HG03565 (cell line): ENCODE measurements at regions not wholly inside any gene's neighbourhood (a gene's known extent, or its start where the extent isn't known, plus 50 kb on each side); places are given as distances from the start of the nearest gene placed in this dataset.

Source experiments
- ATAC-seq: cut with Tn5 transposase; IDR thresholded peaks from one replicate; pipeline ENCODE4 v1.9.1; 2021; ENCODE audit warnings: mild to moderate bottlenecking, moderate library complexity; ENCODE audit not compliant: unreplicated experiment

- no peak for ATAC-seq
Measured at GRCh38 chr14:86675059-86675458, 1145.1 kb downstream of the FLRT2 start.

GRCh38 chr14:86673523-86673969 lies 1143.6 kb downstream of the FLRT2 start:
- no peak for ATAC-seq

- no peak for ATAC-seq
Measured at GRCh38 chr14:86672080-86672479, 1142.1 kb downstream of the FLRT2 start.

GRCh38 chr14:86665975-86666374 lies 1136.0 kb downstream of the FLRT2 start:
- no peak for ATAC-seq

GRCh38 chr14:86662334-86662733 lies 1132.4 kb downstream of the FLRT2 start:
- ATAC-seq, result no peak

GRCh38 chr14:86654558-86655184 lies 1124.7 kb downstream of the FLRT2 start:
- no peak for ATAC-seq

- ATAC-seq, result no peak
Measured at GRCh38 chr14:86652526-86652925, 1122.6 kb downstream of the FLRT2 start.

GRCh38 chr14:86646696-86647690 lies 1117.0 kb downstream of the FLRT2 start:
- ATAC-seq, result no peak

- ATAC-seq, result no peak
Measured at GRCh38 chr14:86646125-86646524, 1116.2 kb downstream of the FLRT2 start.

- ATAC-seq, result no peak
Measured at GRCh38 chr14:86641310-86641709, 1111.4 kb downstream of the FLRT2 start.

GRCh38 chr14:86640288-86640687 lies 1110.3 kb downstream of the FLRT2 start:
- ATAC-seq, result no peak

- no peak for ATAC-seq
Measured at GRCh38 chr14:86639666-86640065, 1109.7 kb downstream of the FLRT2 start.

GRCh38 chr14:86639146-86639545 lies 1109.2 kb downstream of the FLRT2 start:
- no peak for ATAC-seq

- no peak for ATAC-seq
Measured at GRCh38 chr14:86627080-86627479, 1097.1 kb downstream of the FLRT2 start.

- ATAC-seq, result no peak
Measured at GRCh38 chr14:86626530-86626929, 1096.6 kb downstream of the FLRT2 start.

GRCh38 chr14:86625637-86626036 lies 1095.7 kb downstream of the FLRT2 start:
- no peak for ATAC-seq

GRCh38 chr14:86619726-86620125 lies 1089.8 kb downstream of the FLRT2 start:
- ATAC-seq, result no peak

GRCh38 chr14:86613786-86614185 lies 1083.8 kb downstream of the FLRT2 start:
- no peak for ATAC-seq

GRCh38 chr14:86613126-86613525 lies 1083.2 kb downstream of the FLRT2 start:
- ATAC-seq, result no peak

- ATAC-seq, result no peak
Measured at GRCh38 chr14:86604561-86604960, 1074.6 kb downstream of the FLRT2 start.

GRCh38 chr14:86602263-86602662 lies 1072.3 kb downstream of the FLRT2 start:
- ATAC-seq, result no peak

- ATAC-seq, result no peak
Measured at GRCh38 chr14:86601813-86602212, 1071.9 kb downstream of the FLRT2 start.
